Thyroid gland (tissue), 4 donors: ENCODE measurements at regions not wholly inside any gene's neighbourhood (a gene's known extent, or its start where the extent isn't known, plus 50 kb on each side); places are given as distances from the start of the nearest gene placed in this dataset.

ENCODE experiments used
- DNase-seq, 2 donors: peaks; one replicate each; pipeline ENCODE4 v3.0.0-alpha.2; 2019
- H3K27ac ChIP-seq, 3 donors: fragments of 200-600 bp; sonication (generic); 1 replicate in 2 of 3; 2 replicates in 1 of 3; pipeline ENCODE4 v1.5.1; 2016 to 2019; ENCODE audit warnings: mild to moderate bottlenecking in 1 of 3, moderate library complexity in 1 of 3
- H3K27me3 ChIP-seq: fragments of 200-600 bp; sonication (generic); one replicate; pipeline ENCODE4 v1.5.1; 2019
- H3K36me3 ChIP-seq, 2 donors: fragments of 200-600 bp; sonication (generic); one replicate each; pipeline ENCODE4 v1.5.1; 2016 to 2019
- H3K4me1 ChIP-seq, 2 donors: fragments of 200-600 bp; sonication (generic); one replicate each; pipeline ENCODE4 v1.5.1; 2017 to 2019
- H3K4me3 ChIP-seq, 3 donors: fragments of 200-600 bp; sonication (generic); replicated peaks in 1 of 3; 1 replicate in 2 of 3; 2 replicates in 1 of 3; pipeline ENCODE4 v1.5.1; 2016; ENCODE audit warnings: mild to moderate bottlenecking in 1 of 3
- H3K9me3 ChIP-seq: fragments of 200-600 bp; sonication (generic); one replicate; pipeline ENCODE4 v1.5.1; 2017
- CTCF ChIP-seq, 6 experiments: fragments of 200-600 bp in 3 of 6; fragments of 450-650 bp in 3 of 6; sonication (generic) in 3 of 6; IDR thresholded peaks; one replicate each; pipeline ENCODE4 v1.5.1; 2016 to 2019; ENCODE audit warnings: antibody characterized with exemption in 6 of 6, mild to moderate bottlenecking in 2 of 6, inconsistent platforms in 1 of 6, moderate library complexity in 1 of 6
- POLR2A ChIP-seq, 2 donors: fragments of 450-650 bp; IDR thresholded peaks; one replicate each; pipeline ENCODE4 v1.6.1; 2017; ENCODE audit warnings: antibody characterized with exemption in 2 of 2, mild to moderate bottlenecking in 2 of 2, moderate library complexity in 1 of 2
- WGBS, 2 donors: methylation state at CpG; one replicate each; pipeline ENCODE4 v1.1.5; 2017; 5-methylcytosine and 5-hydroxymethylcytosine counted together
- intact Hi-C: fragments of 100-400 bp; cut with DNase I; formaldehyde crosslinking; loops from one replicate; pipeline ENCODE4 v1.15.1; 2023

GRCh38 chr16:51343411-51343810 is 192.3 kb upstream of the SALL1 start:
- 77 to 83% methylated on average over 4 of the region's 4 CpGs for WGBS, 2 donors
- no peak for TF ChIP-seq POLR2A (IDR thresholded peaks at IDR 0.05)
- no peak for TF ChIP-seq CTCF (IDR thresholded peaks at IDR 0.05)
- no peak for DNase-seq

GRCh38 chr16:51341204-51341603 is 190.1 kb upstream of the SALL1 start:
- TF ChIP-seq POLR2A (IDR thresholded peaks at IDR 0.05) (no peak), CTCF (IDR thresholded peaks at IDR 0.05) (no peak)
- DNase-seq: no peak
- no peak overlapping the region for H3K4me3 ChIP-seq
- H3K36me3 ChIP-seq: no peaks in the 10 kb centered on the region
- intact Hi-C loops: no loop called here
- H3K27me3 ChIP-seq: no peaks in the 10 kb centered on the region
- no peak overlapping the region for H3K27ac ChIP-seq
- no peaks in the 10 kb centered on the region for H3K9me3 ChIP-seq
- H3K4me1 ChIP-seq: no peaks in the 10 kb centered on the region
- 51 to 57% methylated on average over 4 of the region's 4 CpGs for WGBS, 2 donors

More at GRCh38 chr16:51343411-51343810, 192.3 kb upstream of the SALL1 start:
- intact Hi-C loops: no loop called here
- H3K36me3 ChIP-seq: no peaks in the 10 kb centered on the region
- no peak overlapping the region for H3K4me3 ChIP-seq
- H3K27me3 ChIP-seq: no peaks in the 10 kb centered on the region
- H3K27ac ChIP-seq: no peak overlapping the region
- H3K4me1 ChIP-seq: no peaks in the 10 kb centered on the region
- no peaks in the 10 kb centered on the region for H3K9me3 ChIP-seq

GRCh38 chr16:51337662-51338061 is 186.6 kb upstream of the SALL1 start:
- H3K4me3 ChIP-seq: no peak overlapping the region
- no peak for TF ChIP-seq POLR2A (IDR thresholded peaks at IDR 0.05)
- no peak for TF ChIP-seq CTCF (IDR thresholded peaks at IDR 0.05)
- no peaks in the 10 kb centered on the region for H3K27me3 ChIP-seq
- no peaks in the 10 kb centered on the region for H3K36me3 ChIP-seq
- 84 to 91% methylated on average over 3 of the region's 3 CpGs for WGBS, 2 donors
- intact Hi-C loops: no loop called here
- no peaks in the 10 kb centered on the region for H3K9me3 ChIP-seq
- no peaks in the 10 kb centered on the region for H3K4me1 ChIP-seq
- no peak overlapping the region for H3K27ac ChIP-seq
- no peak for DNase-seq

- no peak for DNase-seq
- Histone ChIP-seq H3K36me3 (no peaks in the 10 kb centered on the region), H3K4me3 (no peak overlapping the region), H3K27ac (no peak overlapping the region), H3K27me3 (no peaks in the 10 kb centered on the region), H3K9me3 (no peaks in the 10 kb centered on the region), H3K4me1 (no peaks in the 10 kb centered on the region)
- intact Hi-C loops: no loop called here
- 70 to 83% methylated on average over 7 of the region's 7 CpGs for WGBS, 2 donors
- TF ChIP-seq CTCF (IDR thresholded peaks at IDR 0.05) (no peak), POLR2A (IDR thresholded peaks at IDR 0.05) (no peak)
Observed at GRCh38 chr16:51328733-51329132, 177.7 kb upstream of the SALL1 start.

- WGBS, 2 donors: 77 to 79% methylated on average over 2 of the region's 2 CpGs
- Histone ChIP-seq H3K4me3 (no peak overlapping the region), H3K9me3 (no peaks in the 10 kb centered on the region), H3K4me1 (no peaks in the 10 kb centered on the region), H3K27me3 (no peaks in the 10 kb centered on the region), H3K36me3 (no peaks in the 10 kb centered on the region), H3K27ac (no peak overlapping the region)
- intact Hi-C loops: no loop called here
- TF ChIP-seq CTCF (IDR thresholded peaks at IDR 0.05): no peak
- TF ChIP-seq POLR2A (IDR thresholded peaks at IDR 0.05): no peak
- DNase-seq: no peak
Observed at GRCh38 chr16:51327001-51327400, 175.9 kb upstream of the SALL1 start.
